PC-3 (cell line): ENCODE measurements at regions not wholly inside any gene's neighbourhood (a gene's known extent, or its start where the extent isn't known, plus 50 kb on each side); places are given as distances from the start of the nearest gene placed in this dataset.

Experiments
- CTCF ChIP-seq: fragments of 300-600 bp; sonication (generic); conservative IDR thresholded peaks from 2 replicates; pipeline ENCODE4 v1.5.1; 2017; ENCODE audit warnings: antibody characterized with exemption, low read depth, mild to moderate bottlenecking, low read length
- EZH2phosphoT487 ChIP-seq: fragments of 300-600 bp; sonication (generic); IDR thresholded peaks from 2 replicates; pipeline ENCODE4 v1.6.1; 2018; ENCODE audit warnings: mild to moderate bottlenecking, antibody characterized with exemption, low read length, borderline replicate concordance

DNA sequence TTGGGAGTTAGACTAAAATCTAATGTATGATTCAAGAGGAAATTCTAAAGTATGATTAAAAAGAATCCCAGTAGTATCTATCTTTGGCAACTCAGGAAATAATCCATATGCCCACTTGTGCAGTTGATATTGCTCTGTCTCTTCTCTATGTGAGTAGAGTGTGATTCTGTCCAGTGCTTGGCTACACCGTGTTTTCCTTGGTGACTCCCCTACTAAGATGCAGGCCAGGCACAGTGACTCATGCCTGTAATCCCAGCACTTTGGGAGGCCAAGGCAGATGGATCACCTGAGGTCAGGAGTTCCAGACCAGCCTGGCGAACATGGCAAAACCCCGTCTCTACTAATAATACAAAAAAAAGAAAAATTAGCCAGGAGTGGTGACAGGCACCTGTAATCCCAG, 495.4 kb downstream of the MAT2B start:
- TF ChIP-seq CTCF (no peak), EZH2phosphoT487 (no peak)
